SK-N-DZ (cell line): ENCODE measurements at regions not wholly inside any gene's neighbourhood (a gene's known extent, or its start where the extent isn't known, plus 50 kb on each side); places are given as distances from the start of the nearest gene placed in this dataset.
"Not testable (repeated sequence)": the region's sequence is repeated elsewhere in the genome, so short reads cannot be mapped to it uniquely, and the experiment has no call there.

ENCODE experiments used
- DNase-seq: peaks from one replicate; pipeline ENCODE4 v3.0.0-alpha.2; 2015; ENCODE audit warnings: low spot score

DNA sequence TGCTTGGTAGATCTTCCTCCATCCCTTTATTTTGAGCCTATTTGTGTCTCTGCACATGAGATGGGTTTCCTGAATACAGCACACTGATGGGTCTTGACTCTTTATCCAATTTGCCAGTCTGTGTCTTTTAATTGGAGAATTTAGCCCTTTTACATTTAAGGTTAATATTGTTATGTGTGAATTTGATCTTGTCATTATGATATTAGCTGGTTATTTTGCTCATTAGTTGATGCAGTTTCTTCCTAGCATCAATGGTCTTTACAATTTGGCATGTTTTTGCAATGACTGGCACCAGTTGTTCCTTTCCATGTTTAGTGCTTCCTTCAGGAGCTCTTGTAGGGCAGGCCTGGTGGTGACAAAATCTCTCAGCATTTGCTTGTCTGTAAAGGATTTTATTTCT lies 72.4 kb downstream of the HNRNPD start:
- DNase-seq = not testable (repeated sequence)

- DNase-seq = no peak
Measured at GRCh38 chr4:82293304-82293703, 80.5 kb downstream of the HNRNPD start.

- DNase-seq = no peak
Measured at GRCh38 chr4:82287720-82288119, 86.1 kb downstream of the HNRNPD start.

DNA sequence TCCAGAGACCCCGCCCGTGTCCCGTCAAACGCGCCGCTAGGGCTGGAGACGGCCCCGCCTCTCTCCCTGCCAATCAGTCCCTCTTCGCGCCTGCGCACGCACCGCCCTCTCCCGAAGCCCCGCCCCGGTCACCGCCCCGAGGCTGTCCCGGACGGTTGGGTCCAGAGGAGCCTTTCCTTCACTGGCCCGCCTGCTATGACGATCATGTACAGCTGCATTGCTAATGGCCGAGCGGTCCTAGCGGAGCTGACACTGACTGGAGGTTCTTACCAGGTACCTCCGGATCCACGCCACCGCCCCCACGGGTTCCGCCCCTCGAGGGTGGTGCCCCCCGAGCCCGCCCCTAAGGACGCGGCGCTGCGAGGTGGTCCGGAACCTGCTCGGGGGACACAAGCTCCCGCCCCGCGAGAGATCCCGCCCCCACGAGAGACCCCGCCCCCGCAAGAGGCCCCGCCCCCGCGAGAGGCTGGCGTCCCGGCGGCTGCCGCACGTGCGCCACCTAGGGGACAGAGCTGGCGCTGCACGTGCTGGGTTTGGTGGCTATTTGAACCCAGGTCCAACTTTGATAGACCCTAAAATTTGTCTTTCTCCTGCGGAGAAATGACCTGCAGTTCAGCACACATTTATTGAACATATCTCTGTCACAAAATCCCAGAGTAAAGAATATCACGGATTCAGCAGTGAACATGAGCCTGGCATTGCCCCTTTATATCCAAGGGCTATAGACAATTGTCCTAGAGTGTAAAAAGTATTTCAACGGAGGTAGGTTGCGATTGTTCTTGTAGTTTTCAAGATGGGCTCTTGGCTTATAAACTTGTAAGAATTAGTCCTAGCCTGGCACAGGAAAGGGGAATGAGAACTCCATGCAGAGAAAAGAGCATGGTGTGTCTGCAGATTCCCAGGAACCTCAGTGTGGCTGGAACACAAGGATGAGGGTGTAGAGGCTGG lies 88.7 kb downstream of the HNRNPD start:
- DNase-seq = peak; percentile 98

GRCh38 chr4:82284475-82284857 lies 89.3 kb downstream of the HNRNPD start:
- peak; percentile 9 for DNase-seq

DNA sequence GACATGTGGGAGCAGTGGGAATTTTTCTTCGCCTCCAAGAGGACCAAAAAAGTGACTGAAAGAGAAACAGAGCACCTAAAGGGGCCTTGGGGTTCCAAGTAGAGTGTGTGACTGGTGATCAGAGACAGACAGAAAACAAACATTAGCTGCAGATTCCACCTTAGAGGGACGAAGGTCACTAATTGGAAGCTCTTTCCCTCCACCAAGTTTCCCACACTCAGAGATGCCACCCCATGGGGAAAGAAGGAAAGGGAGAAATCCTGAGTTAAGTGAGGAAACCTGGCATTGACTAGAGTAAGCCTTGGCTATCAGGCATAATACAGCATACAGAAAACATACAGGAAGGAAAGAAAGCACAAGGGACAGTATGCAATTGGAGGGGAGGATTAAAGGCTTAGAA lies 90.9 kb downstream of the HNRNPD start:
- DNase-seq = no peak

DNA sequence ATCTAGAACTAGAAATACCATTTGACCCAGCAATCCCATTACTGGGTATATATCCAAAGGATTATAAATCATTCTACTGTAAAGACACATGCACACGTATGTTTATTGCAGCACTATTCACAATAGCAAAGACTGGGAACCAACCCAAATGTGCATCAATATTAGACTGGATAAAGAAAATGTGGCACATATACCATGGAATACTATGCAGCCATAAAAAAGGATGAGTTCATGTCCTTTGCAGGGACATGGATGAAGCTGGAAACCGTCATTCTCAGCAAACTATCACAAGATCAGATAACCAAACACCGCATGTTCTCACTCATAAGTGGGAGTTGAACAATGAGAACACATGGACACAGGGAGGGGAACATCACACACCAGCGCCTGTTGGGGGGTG lies 94.2 kb downstream of the HNRNPD start:
- DNase-seq = not testable (repeated sequence)

GRCh38 chr4:82276332-82276640 lies 97.5 kb downstream of the HNRNPD start:
- DNase-seq = no peak

DNA sequence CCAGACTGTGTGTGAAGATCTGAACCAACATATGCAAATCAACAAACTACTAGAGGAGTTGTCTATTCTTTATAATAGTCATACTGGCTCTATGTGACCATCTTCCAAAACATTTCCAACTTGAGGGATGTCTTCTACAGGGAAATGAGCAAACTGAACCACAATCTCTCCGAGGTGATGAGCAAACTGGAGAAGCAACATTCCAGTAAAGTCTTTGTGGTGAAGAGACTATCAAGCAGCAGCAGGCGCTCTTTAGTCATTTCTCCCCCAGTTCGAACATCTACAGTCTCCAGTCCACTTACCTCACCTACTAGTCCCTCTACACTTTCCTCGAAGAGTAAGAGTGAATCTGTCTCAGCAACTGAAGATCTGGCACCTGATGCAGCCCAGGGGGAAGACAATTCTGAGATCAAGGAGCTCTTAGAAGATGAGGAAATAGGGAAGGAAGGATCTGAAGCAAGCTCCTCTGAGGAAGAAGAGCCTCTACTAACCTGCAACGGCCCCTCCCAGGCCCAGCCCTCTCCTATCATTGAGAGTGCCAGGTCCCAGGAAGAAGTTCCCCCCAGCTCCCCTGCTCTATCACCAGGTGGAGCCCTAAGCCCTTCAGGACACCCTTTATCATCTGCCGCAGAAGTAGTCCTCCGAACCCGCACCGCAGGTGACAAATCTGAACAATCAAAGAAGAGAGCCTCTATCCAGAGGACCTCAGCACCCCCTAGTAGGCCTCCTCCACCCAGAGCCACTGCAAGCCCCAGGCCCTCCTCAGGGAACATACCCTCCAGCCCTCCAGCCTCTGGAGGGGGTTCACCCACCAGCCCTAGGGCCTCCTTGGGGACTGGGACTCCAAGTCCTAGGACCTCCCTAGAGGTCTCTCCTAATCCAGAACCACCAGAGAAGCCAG lies 98.1 kb downstream of the HNRNPD start:
- no peak for DNase-seq

GRCh38 chr4:82274700-82275099 lies 99.1 kb downstream of the HNRNPD start:
- DNase-seq = not testable (repeated sequence)

DNA sequence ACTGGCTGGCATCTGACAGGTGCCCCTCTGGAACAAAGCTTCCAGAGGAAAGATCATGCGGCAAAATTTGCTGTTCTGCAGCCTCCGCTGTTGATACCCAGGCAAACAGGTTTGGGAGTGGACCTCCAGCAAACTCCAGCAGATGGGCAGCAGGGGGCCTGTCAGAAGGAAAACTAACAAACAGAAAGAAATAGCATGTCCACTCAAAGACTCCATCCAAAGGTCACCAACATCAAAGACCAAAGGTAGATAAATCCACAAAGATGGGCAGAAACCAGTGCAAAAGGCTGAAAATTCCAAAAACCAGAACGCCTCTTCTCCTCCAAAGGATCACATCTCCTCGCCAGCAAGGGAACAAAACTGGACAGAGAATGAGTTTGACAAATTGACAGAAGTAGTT lies 101.3 kb downstream of the HNRNPD start:
- not testable (repeated sequence) for DNase-seq

DNA sequence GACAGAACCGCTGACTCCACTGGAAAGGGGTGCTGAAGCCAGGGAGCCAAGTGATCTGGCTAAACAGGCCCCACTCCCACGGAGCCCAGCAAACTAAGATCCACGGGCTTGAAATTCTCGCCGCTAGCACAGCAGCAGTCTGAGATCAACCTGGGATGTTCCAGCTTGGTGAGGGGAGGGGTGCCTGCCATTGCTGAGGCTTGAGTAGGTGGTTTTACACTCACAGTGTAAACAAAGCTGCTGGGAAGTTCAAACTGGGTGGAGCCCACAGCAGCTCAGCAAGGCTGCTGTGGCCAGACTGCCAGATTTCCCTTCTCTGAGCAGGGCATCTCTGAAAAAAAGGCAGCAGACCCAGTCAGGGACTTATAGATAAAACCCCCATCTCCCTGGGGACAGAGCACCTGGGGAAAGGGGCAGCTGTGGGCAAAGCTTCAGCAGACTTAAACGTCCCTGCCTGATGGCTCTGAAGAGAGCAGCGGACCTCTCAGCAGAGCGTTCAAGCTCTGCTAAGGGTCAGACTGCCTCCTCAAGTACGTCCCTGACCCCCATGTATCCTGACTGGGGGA lies 101.8 kb downstream of the HNRNPD start:
- not testable (repeated sequence) for DNase-seq

- DNase-seq = no peak
Measured at GRCh38 chr4:82268826-82269193, 105.0 kb downstream of the HNRNPD start.

DNA sequence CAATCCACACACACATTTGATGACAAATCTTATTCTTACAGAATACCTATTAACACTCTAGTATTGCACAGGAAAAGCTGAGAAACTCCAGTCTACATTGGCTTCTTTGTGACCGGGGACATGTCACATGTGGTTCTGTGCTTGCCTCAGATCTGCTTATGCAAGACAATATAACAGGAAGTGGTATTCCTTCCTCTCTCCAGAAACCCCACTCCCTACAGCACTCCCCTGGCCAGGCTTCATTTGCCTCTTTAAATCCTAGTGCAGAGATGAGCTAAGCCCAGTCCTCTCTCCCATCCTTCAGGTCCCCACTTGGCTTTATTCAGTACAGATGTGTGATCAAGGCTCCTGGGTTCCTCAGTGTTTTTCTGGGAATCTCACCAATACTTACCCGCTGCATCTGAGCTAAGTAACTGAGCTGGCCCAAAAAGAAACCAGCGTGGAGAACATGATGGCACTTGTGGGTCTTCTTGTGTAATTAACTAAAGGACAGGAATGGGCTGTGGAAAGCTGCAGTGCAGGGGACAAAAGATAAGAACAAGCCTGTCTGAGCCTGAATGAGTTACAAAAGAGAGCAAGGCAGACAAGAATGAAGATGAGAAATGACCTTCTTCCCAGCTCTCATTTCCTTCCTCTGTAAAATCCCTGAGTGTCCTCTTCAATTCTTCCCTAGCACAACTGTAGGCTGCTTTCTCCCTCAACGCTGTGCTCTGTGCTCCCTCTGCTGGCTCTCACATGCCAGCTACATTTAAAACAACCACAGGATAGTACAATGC lies 105.6 kb downstream of the HNRNPD start:
- DNase-seq = peak; percentile 48

DNA sequence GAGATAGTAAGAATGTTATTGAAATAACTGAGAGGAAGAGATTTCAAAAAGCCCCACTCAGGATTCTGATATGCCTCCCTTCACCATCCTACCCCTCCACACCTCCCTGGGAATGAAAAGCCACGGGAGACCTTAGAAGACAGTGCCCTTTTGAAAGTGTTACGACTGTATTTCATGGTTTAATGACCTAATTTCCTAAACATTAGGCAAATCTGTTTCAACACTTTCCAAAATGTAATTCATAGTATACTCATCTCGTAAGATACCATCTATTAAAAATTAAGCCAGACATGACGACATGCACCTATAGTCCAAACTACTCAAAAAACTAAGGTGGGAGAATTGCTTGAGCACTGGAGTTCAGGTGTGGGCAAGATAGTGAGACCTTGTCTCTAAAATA lies 106.3 kb downstream of the HNRNPD start:
- no peak for DNase-seq

DNA sequence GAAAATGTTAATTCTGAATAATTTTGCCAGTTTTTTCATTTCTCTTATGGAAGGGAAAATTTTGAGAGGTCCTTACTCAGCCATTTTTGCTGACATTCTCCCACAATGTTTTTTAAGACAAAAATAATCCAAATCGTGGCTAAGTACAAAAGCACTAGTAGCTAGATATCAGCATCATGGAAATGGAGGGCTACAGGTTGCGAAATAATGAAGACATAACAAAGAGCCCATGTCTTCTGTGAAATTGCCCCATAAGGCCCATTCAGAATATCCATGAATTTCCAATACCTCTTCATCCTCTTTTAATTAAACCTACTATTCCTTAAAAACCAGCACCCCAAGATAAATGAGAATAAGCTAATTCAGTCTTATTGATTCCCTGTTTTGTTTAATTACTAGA lies 107.4 kb downstream of the HNRNPD start:
- DNase-seq = no peak

DNA sequence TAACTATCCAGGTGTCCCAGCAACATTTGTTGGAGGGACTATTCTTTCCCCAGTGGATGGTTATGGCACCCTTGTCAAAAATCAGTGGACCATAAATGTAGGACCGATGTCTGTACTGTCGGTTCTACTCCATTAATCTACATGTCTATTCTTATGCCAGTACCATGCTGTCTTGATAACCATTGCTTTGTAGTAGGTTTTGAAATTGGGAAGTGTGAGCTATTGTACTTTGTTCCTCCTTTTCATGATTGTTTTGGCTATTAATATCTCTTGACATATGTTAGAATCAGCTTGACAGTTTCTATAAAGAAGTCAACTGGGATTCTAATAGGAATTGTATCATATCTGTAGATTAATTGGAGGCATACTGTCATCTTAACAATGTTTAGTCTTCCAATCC lies 112.7 kb downstream of the HNRNPD start:
- no peak for DNase-seq

DNA sequence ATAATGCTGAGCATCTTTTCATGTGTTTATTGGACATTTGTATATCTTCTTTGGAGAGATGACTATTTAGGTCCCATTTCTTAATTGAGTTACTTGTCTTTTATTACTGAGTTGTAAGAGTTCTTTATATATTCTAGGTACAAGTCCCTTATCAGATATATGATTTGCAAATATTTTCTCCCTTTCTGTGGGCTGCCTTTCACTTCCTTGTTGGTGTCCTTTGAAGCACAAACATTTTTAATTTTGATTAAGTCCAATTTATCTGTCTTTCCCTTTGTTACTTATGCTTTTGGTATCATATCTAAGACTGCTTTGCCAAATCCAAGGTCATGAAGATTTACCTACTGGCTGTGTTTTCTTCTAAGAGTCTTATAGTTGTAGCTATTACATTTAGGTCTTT lies 113.2 kb downstream of the HNRNPD start:
- no peak for DNase-seq

- DNase-seq = no peak
Measured at GRCh38 chr4:82256718-82257117, 117.1 kb downstream of the HNRNPD start.

GRCh38 chr4:82255657-82256056 lies 118.1 kb downstream of the HNRNPD start:
- DNase-seq = no peak

GRCh38 chr4:82248903-82249632 lies 124.7 kb downstream of the HNRNPD start:
- no peak for DNase-seq
